ENCODE measurements at regions not wholly inside any gene's neighbourhood (a gene's known extent, or its start where the extent isn't known, plus 50 kb on each side); places are given as distances from the start of the nearest gene placed in this dataset.

- TF ChIP-seq CTCF (IDR thresholded peaks at IDR 0.05), result no peak
- no peak for TF ChIP-seq POLR2A (IDR thresholded peaks at IDR 0.05)
- no peak for TF ChIP-seq POLR2AphosphoS5 (IDR thresholded peaks at IDR 0.05)
Measured at GRCh38 chr1:38249001-38249400, 202.4 kb upstream of the POU3F1 start.
